GM18951 (cell line): ENCODE measurements at regions not wholly inside any gene's neighbourhood (a gene's known extent, or its start where the extent isn't known, plus 50 kb on each side); places are given as distances from the start of the nearest gene placed in this dataset.

Experiments
- POLR2A ChIP-seq: IDR thresholded peaks from 4 replicates; pipeline ENCODE4 v1.6.1; 2011; ENCODE audit warnings: mild to moderate bottlenecking; ENCODE audit not compliant: insufficient read length, insufficient read depth; ENCODE audit errors: extremely low read depth
- in situ Hi-C: fragments of 300-500 bp; cut with MboI; formaldehyde crosslinking; loops from one replicate; pipeline ENCODE4 v1.12.0; 2022; ENCODE audit warnings: low sequenced_read_pairs, mixed read lengths, inconsistent platforms; ENCODE audit not compliant: unreplicated experiment

- TF ChIP-seq POLR2A, result no peak
Measured at GRCh38 chr16:52925143-52925542, 127.6 kb downstream of the CHD9NB start.

GRCh38 chr16:52924162-52924561 lies 128.5 kb downstream of the CHD9NB start:
- TF ChIP-seq POLR2A, result no peak
- in situ Hi-C loops, result loop anchor here (25.0 kb wide), 1 partner anchor 737 kb away; no protein-coding TSS in a partner anchor

More at GRCh38 chr16:52925143-52925542, 127.6 kb downstream of the CHD9NB start:
- in situ Hi-C loops, result no loop called here

GRCh38 chr16:52921104-52921503 lies 131.6 kb downstream of the CHD9NB start:
- no peak for TF ChIP-seq POLR2A
- in situ Hi-C loops, result loop anchor here (25.0 kb wide), 1 partner anchor 734 kb away; no protein-coding TSS in a partner anchor

GRCh38 chr16:52920331-52920730 lies 132.4 kb downstream of the CHD9NB start:
- TF ChIP-seq POLR2A, result no peak

GRCh38 chr16:52914428-52914827 lies 138.3 kb downstream of the CHD9NB start:
- in situ Hi-C loops, result loop anchor here (25.0 kb wide), 1 partner anchor 727 kb away; no protein-coding TSS in a partner anchor
- no peak for TF ChIP-seq POLR2A

More at GRCh38 chr16:52920331-52920730, 132.4 kb downstream of the CHD9NB start:
- in situ Hi-C loops, result loop anchor here (25.0 kb wide), 1 partner anchor 733 kb away; no protein-coding TSS in a partner anchor

- TF ChIP-seq POLR2A, result no peak
Measured at GRCh38 chr16:52912565-52913173, 140.0 kb downstream of the CHD9NB start.

GRCh38 chr16:52908057-52908456 lies 144.6 kb downstream of the CHD9NB start:
- in situ Hi-C loops, result loop anchor here (25.0 kb wide), 1 partner anchor 721 kb away; no protein-coding TSS in a partner anchor

More at GRCh38 chr16:52912565-52913173, 140.0 kb downstream of the CHD9NB start:
- in situ Hi-C loops, result loop anchor here (25.0 kb wide), 1 partner anchor 725 kb away; no protein-coding TSS in a partner anchor

GRCh38 chr16:52906281-52906680 lies 146.4 kb downstream of the CHD9NB start:
- in situ Hi-C loops, result loop anchor here (25.0 kb wide), 1 partner anchor 719 kb away; no protein-coding TSS in a partner anchor
- no peak for TF ChIP-seq POLR2A

- in situ Hi-C loops, result no loop called here
- TF ChIP-seq POLR2A, result no peak
Measured at GRCh38 chr16:52896478-52897164, 156.1 kb downstream of the CHD9NB start.

- in situ Hi-C loops, result no loop called here
- no peak for TF ChIP-seq POLR2A
Measured at GRCh38 chr16:52874042-52874441, 178.7 kb downstream of the CHD9NB start.

GRCh38 chr16:52872731-52873130 lies 180.0 kb downstream of the CHD9NB start:
- TF ChIP-seq POLR2A, result no peak
- in situ Hi-C loops, result no loop called here

GRCh38 chr16:52871481-52871880 lies 181.2 kb downstream of the CHD9NB start:
- in situ Hi-C loops, result no loop called here
- no peak for TF ChIP-seq POLR2A

GRCh38 chr16:52869243-52869642 lies 183.5 kb downstream of the CHD9NB start:
- no peak for TF ChIP-seq POLR2A
- in situ Hi-C loops, result no loop called here

GRCh38 chr16:52863000-52863399 lies 189.7 kb downstream of the CHD9NB start:
- TF ChIP-seq POLR2A, result no peak
- in situ Hi-C loops, result no loop called here
